ENCODE measurements at regions not wholly inside any gene's neighbourhood (a gene's known extent, or its start where the extent isn't known, plus 50 kb on each side); places are given as distances from the start of the nearest gene placed in this dataset.

DNA sequence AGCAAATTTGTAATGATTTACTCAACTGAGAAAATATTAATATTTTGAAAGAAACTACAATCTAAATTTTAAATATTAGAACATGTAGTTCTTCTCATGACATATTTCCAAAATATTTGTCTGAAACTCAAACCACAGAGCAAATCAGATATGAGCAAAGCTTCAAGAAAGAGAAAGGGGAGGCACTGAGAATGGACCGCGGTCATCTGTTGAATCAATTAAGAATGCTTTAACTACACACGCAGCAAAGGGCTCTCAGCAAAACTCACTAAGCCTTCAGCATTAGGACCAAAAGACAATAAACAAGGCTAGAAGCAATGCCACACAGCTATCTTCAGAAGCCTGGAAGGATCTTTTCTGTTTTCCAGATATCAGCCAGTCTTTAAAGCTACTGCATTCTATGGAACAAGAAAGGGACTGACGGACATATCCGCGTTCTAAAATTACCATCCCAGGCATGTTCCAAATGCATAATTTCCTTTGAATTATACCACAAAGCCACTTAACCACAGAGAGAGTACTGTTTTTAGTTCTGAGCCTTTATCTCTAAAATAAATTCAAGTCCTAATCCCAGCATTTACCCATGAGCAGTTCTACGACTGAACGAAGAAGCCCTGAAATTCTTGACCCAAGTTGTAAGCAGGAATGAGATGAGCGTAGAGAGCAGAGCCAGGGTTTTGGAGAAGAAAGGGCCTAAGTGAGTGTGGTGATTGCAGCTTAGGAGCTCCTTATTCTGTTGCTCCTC lies 513.5 kb downstream of the AGTPBP1 start:
- TF ChIP-seq, protein P1, sequence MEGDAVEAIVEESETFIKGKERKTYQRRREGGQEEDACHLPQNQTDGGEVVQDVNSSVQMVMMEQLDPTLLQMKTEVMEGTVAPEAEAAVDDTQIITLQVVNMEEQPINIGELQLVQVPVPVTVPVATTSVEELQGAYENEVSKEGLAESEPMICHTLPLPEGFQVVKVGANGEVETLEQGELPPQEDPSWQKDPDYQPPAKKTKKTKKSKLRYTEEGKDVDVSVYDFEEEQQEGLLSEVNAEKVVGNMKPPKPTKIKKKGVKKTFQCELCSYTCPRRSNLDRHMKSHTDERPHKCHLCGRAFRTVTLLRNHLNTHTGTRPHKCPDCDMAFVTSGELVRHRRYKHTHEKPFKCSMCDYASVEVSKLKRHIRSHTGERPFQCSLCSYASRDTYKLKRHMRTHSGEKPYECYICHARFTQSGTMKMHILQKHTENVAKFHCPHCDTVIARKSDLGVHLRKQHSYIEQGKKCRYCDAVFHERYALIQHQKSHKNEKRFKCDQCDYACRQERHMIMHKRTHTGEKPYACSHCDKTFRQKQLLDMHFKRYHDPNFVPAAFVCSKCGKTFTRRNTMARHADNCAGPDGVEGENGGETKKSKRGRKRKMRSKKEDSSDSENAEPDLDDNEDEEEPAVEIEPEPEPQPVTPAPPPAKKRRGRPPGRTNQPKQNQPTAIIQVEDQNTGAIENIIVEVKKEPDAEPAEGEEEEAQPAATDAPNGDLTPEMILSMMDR (IDR thresholded peaks at IDR 0.05): no peak
- TF ChIP-seq EP300 (IDR thresholded peaks at IDR 0.05): no peak
